Endothelial cell of umbilical vein (primary cell): ENCODE measurements at regions not wholly inside any gene's neighbourhood (a gene's known extent, or its start where the extent isn't known, plus 50 kb on each side); places are given as distances from the start of the nearest gene placed in this dataset.

Experiments
- BruUV-seq: library from RNA; stranded (reverse); fragments of 400-500 nt; replicated peaks from 2 replicates; lab custom pipeline; 2021; lab: Mats Ljungman, UMichigan
- CTCF ChIA-PET: fragments of 300-600, 350-600 bp; sonication (Branson Sonifier 250); formaldehyde crosslinking; loops from one replicate; lab custom pipeline; 2021; ENCODE audit warnings: antibody characterized with exemption, inconsistent platforms; lab: Charles Lee
- POLR2A ChIA-PET: fragments of 300-600, 350-600 bp; sonication (Branson Sonifier 250); formaldehyde crosslinking; loops from one replicate; lab custom pipeline; 2021; ENCODE audit warnings: antibody characterized with exemption, inconsistent platforms; lab: Charles Lee
- DNase-seq: peaks from one replicate; pipeline ENCODE4 v3.0.0-alpha.2; 2011; ENCODE audit warnings: low read depth, low spot score
- FAIRE-seq: peaks from 2 replicates; lab custom pipeline; 2011; peaks lifted over from hg19 to GRCh38; lab: Jason Lieb, UNC
- H2AFZ ChIP-seq: 2 replicates; pipeline ENCODE4 v1.6.0; 2012; ENCODE audit warnings: low read depth, low read length, control low read depth, inconsistent platforms
- H3K27ac ChIP-seq: 2 replicates; pipeline ENCODE4 v1.5.1; 2011; ENCODE audit warnings: low read depth, mild to moderate bottlenecking, control low read depth, low read length, moderate library complexity; ENCODE audit not compliant: insufficient read depth
- H3K27me3 ChIP-seq, 2 experiments: 2 replicates each; pipeline versions ENCODE4 v1.6.0 to v1.6.1; 2011; ENCODE audit warnings: low read length in 2 of 2, mixed read lengths in 1 of 2; ENCODE audit not compliant: control insufficient read depth in 2 of 2, insufficient read depth in 2 of 2
- H3K36me3 ChIP-seq, 2 experiments: 2 replicates in 1 of 2; 3 replicates in 1 of 2; pipeline ENCODE4 v1.5.1; 2011; ENCODE audit warnings: low read length in 2 of 2, mild to moderate bottlenecking in 1 of 2, moderate library complexity in 1 of 2; ENCODE audit not compliant: control insufficient read depth in 2 of 2, insufficient read depth in 2 of 2; ENCODE audit errors: extremely low read depth in 1 of 2
- H3K4me1 ChIP-seq: 3 replicates; pipeline ENCODE4 v1.5.1; 2011; ENCODE audit warnings: mild to moderate bottlenecking, low read length; ENCODE audit not compliant: control insufficient read depth, insufficient read depth; ENCODE audit errors: extremely low read depth
- H3K4me2 ChIP-seq: 2 replicates; pipeline ENCODE4 v1.6.1; 2011; ENCODE audit warnings: low read length, control low read depth, mixed read lengths; ENCODE audit not compliant: insufficient read depth
- H3K4me3 ChIP-seq, 3 experiments: fragments of 200-600 bp in 1 of 3; sonication (generic), shearing (Covaris generic) in 1 of 3; replicated peaks in 1 of 3; 2 replicates each; pipeline ENCODE4 v1.5.1; 2011 to 2016; ENCODE audit warnings: control low read depth in 3 of 3, low read length in 3 of 3, mild to moderate bottlenecking in 2 of 3, inconsistent platforms in 1 of 3, low read depth in 1 of 3, moderate library complexity in 1 of 3; ENCODE audit not compliant: insufficient read depth in 1 of 3
- H3K79me2 ChIP-seq: 2 replicates; pipeline ENCODE4 v1.6.0; 2012; ENCODE audit warnings: low read length, inconsistent platforms; ENCODE audit not compliant: control insufficient read depth, insufficient read depth
- H3K9ac ChIP-seq: replicated peaks from 2 replicates; pipeline ENCODE3; 2011; ENCODE audit warnings: low read length, control low read depth; ENCODE audit not compliant: insufficient read depth; ENCODE audit errors: extremely low read depth
- H3K9me1 ChIP-seq: replicated peaks from 3 replicates; pipeline ENCODE4 v1.6.0; 2011; ENCODE audit warnings: mild to moderate bottlenecking, low read length; ENCODE audit not compliant: control insufficient read depth, insufficient read depth; ENCODE audit errors: extremely low read depth
- H3K9me3 ChIP-seq: replicated peaks from 2 replicates; pipeline ENCODE4 v1.5.1; 2012; ENCODE audit warnings: low read length, inconsistent platforms; ENCODE audit not compliant: control insufficient read depth, insufficient read depth
- H4K20me1 ChIP-seq: replicated peaks from 2 replicates; pipeline ENCODE3; 2011; ENCODE audit warnings: mild to moderate bottlenecking, low read length; ENCODE audit not compliant: control insufficient read depth, insufficient read depth; ENCODE audit errors: extremely low read depth
- CTCF ChIP-seq, 2 donors: IDR thresholded peaks; 1 replicate in 1 of 2; 2 replicates in 1 of 2; pipeline ENCODE4 v1.5.1; 2011; ENCODE audit warnings: low read length in 2 of 2, mild to moderate bottlenecking in 2 of 2, moderate library complexity in 2 of 2, control low read depth in 1 of 2, inconsistent platforms in 1 of 2, low read depth in 1 of 2; ENCODE audit not compliant: insufficient read depth in 1 of 2; ENCODE audit errors: extremely low read depth in 1 of 2
- EZH2 ChIP-seq: IDR thresholded peaks from 2 replicates; pipeline ENCODE4 v1.6.1; 2012; ENCODE audit warnings: borderline replicate concordance, low read depth, mild to moderate bottlenecking, moderate library complexity, low read length, inconsistent platforms; ENCODE audit not compliant: severe bottlenecking
- FOS ChIP-seq: IDR thresholded peaks from 2 replicates; pipeline ENCODE4 v1.6.1; 2011; ENCODE audit warnings: mild to moderate bottlenecking, low read length, moderate library complexity, borderline replicate concordance; ENCODE audit not compliant: insufficient read depth
- GATA2 ChIP-seq: IDR thresholded peaks from 2 replicates; pipeline ENCODE4 v1.7.0; 2011; ENCODE audit warnings: low read depth, mild to moderate bottlenecking, moderate library complexity, mixed read lengths, low read length; ENCODE audit not compliant: insufficient read length, insufficient read depth
- JUN ChIP-seq: IDR thresholded peaks from 2 replicates; pipeline ENCODE4 v1.6.1; 2011; ENCODE audit warnings: borderline replicate concordance, low read depth; ENCODE audit not compliant: insufficient read length, insufficient read depth
- POLR2A ChIP-seq: IDR thresholded peaks from 2 replicates; pipeline ENCODE4 v1.6.1; 2012; ENCODE audit warnings: low read depth, mild to moderate bottlenecking, control low read depth, low read length
- POLR2AphosphoS5 ChIP-seq: IDR thresholded peaks from 2 replicates; pipeline ENCODE4 v1.6.1; 2012; ENCODE audit warnings: low read depth, mild to moderate bottlenecking, control low read depth, low read length, moderate library complexity; ENCODE audit not compliant: insufficient read depth
- dilution Hi-C: fragments of 300-500 bp; cut with MboI; formaldehyde crosslinking; loops from one replicate; pipeline ENCODE4 v1.15.0; 2019; ENCODE audit warnings: low sequenced_read_pairs; ENCODE audit not compliant: extremely low pct_ligation_motif_present
- intact Hi-C: fragments of 100-400 bp; cut with micrococcal nuclease; formaldehyde crosslinking; loops from one replicate; pipeline ENCODE4 v1.10.0; 2022

GRCh38 chr6:14452567-14453527, 335.3 kb downstream of the CD83 start:
- H2AFZ ChIP-seq = no peak overlapping the region
- DNase-seq (no peak), FAIRE-seq (no peak)
- intact Hi-C loops = no loop called here
- dilution Hi-C loops = no loop called here
- H3K27ac ChIP-seq = no peak overlapping the region
- H3K9ac ChIP-seq = no peak overlapping the region
- H3K27me3 ChIP-seq = no peaks in the 10 kb centered on the region
- no peaks in the 10 kb centered on the region for H3K9me1 ChIP-seq
- H3K4me1 ChIP-seq = no peaks in the 10 kb centered on the region
- no TSS peak for BruUV-seq
- TF ChIP-seq POLR2AphosphoS5 (no peak), GATA2 (no peak), CTCF (IDR thresholded peaks at IDR 0.05; ENCODE audit: extremely low read depth in 1 of 2, insufficient read depth in 1 of 2, low read depth in 1 of 2, low read length in 2 of 2) (no peak), EZH2 (no peak), FOS (no peak), POLR2A (no peak), JUN (no peak)
- H3K4me3 ChIP-seq = no peak overlapping the region
- POLR2A ChIA-PET = no interaction called here
- H3K36me3 ChIP-seq = no peaks in the 10 kb centered on the region
- peaks cover 4% of the 10 kb centered on the region for H3K9me3 ChIP-seq
- H3K79me2 ChIP-seq = no peaks in the 10 kb centered on the region
- CTCF ChIA-PET = no interaction called here
- H3K4me2 ChIP-seq = no peak overlapping the region
- H4K20me1 ChIP-seq = no peaks in the 10 kb centered on the region
